A673 (cell line): ENCODE measurements at regions not wholly inside any gene's neighbourhood (a gene's known extent, or its start where the extent isn't known, plus 50 kb on each side); places are given as distances from the start of the nearest gene placed in this dataset.

Experiments used
- BruUV-seq: library from RNA; stranded (reverse); fragments of 400-500 nt; replicated peaks from 2 replicates; lab custom pipeline; 2021; lab: Mats Ljungman, UMichigan
- CTCF ChIA-PET: fragments of 300-600 bp; sonication (Branson Sonifier 250); formaldehyde crosslinking; loops from one replicate; lab custom pipeline; 2022; ENCODE audit warnings: antibody characterized with exemption; lab: Charles Lee
- POLR2A ChIA-PET: fragments of 300-600 bp; sonication (Branson Sonifier 250); formaldehyde crosslinking; loops from one replicate; lab custom pipeline; 2022; ENCODE audit warnings: antibody characterized with exemption; ENCODE audit not compliant: low non-redundant PET; lab: Charles Lee
- DNase-seq: peaks from one replicate; pipeline ENCODE4 v3.0.0-alpha.2; 2015; ENCODE audit warnings: low spot score
- H3K27ac ChIP-seq: fragments of 200-600 bp; sonication (generic); 2 replicates; pipeline ENCODE4 v1.5.1; 2016; ENCODE audit warnings: mixed run types, low read depth, mild to moderate bottlenecking, mixed read lengths, antibody characterized with exemption, low read length; ENCODE audit not compliant: poor library complexity, severe bottlenecking
- H3K27me3 ChIP-seq: fragments of 200-600 bp; sonication (generic); replicated peaks from 2 replicates; pipeline ENCODE4 v1.6.1; 2017; ENCODE audit warnings: mixed run types, low read depth, mild to moderate bottlenecking, mixed read lengths, antibody characterized with exemption, low read length; ENCODE audit not compliant: insufficient read depth, poor library complexity
- H3K36me3 ChIP-seq: fragments of 200-600 bp; sonication (generic); 2 replicates; pipeline ENCODE4 v1.6.1; 2016; ENCODE audit warnings: mixed run types, mild to moderate bottlenecking, mixed read lengths, antibody characterized with exemption, low read length; ENCODE audit not compliant: insufficient read depth, poor library complexity, severe bottlenecking
- H3K4me1 ChIP-seq: fragments of 200-600 bp; sonication (generic); 2 replicates; pipeline ENCODE4 v1.6.1; 2017; ENCODE audit warnings: mixed run types, mild to moderate bottlenecking, mixed read lengths, antibody characterized with exemption, low read length; ENCODE audit not compliant: insufficient read depth, poor library complexity, severe bottlenecking
- H3K4me3 ChIP-seq: fragments of 200-600 bp; sonication (generic); 2 replicates; pipeline ENCODE4 v1.5.1; 2016; ENCODE audit warnings: low read depth, mixed run types, mild to moderate bottlenecking, mixed read lengths, low read length; ENCODE audit not compliant: poor library complexity, severe bottlenecking
- H3K9me3 ChIP-seq: fragments of 200-600 bp; sonication (generic); 2 replicates; pipeline ENCODE4 v1.6.1; 2016; ENCODE audit warnings: mixed run types, low read depth, mild to moderate bottlenecking, mixed read lengths, antibody characterized with exemption, low read length; ENCODE audit not compliant: poor library complexity, severe bottlenecking
- CTCF ChIP-seq: fragments of 300-800, 200-600 bp; sonication (generic); conservative IDR thresholded peaks from 2 replicates; pipeline ENCODE4 v1.5.1; 2017; ENCODE audit warnings: low read depth, mild to moderate bottlenecking, antibody characterized with exemption, low read length, moderate library complexity, mixed read lengths
- EZH2 ChIP-seq: fragments of 200-600 bp; sonication (generic); IDR thresholded peaks from 2 replicates; pipeline ENCODE4 v1.6.1; 2017; ENCODE audit warnings: borderline replicate concordance, low read depth, mild to moderate bottlenecking, mixed read lengths, antibody characterized with exemption, low read length; ENCODE audit not compliant: poor library complexity, severe bottlenecking
- intact Hi-C: fragments of 100-400 bp; cut with micrococcal nuclease; formaldehyde crosslinking; loops from one replicate; pipeline ENCODE4 v1.10.0; 2022; ENCODE audit not compliant: unreplicated experiment

- no TSS peak for BruUV-seq
- Histone ChIP-seq H3K27me3 (no peaks in the 10 kb centered on the region), H3K27ac (no peak overlapping the region), H3K4me3 (no peak overlapping the region), H3K9me3 (peaks cover 12% of the 10 kb centered on the region), H3K4me1 (no peaks in the 10 kb centered on the region), H3K36me3 (no peaks in the 10 kb centered on the region)
- intact Hi-C loops, result no loop called here
- CTCF ChIA-PET, result no interaction called here
- POLR2A ChIA-PET, result no interaction called here
- TF ChIP-seq EZH2 (no peak), CTCF (no peak)
- DNase-seq, result no peak
Measured at GRCh38 chr11:121808096-121808495, 307.9 kb downstream of the BLID start.

GRCh38 chr11:121807051-121807450 is 309.0 kb downstream of the BLID start:
- Histone ChIP-seq H3K4me3 (no peak overlapping the region), H3K36me3 (no peaks in the 10 kb centered on the region), H3K27ac (no peak overlapping the region), H3K9me3 (peaks cover 7% of the 10 kb centered on the region), H3K4me1 (no peaks in the 10 kb centered on the region), H3K27me3 (no peaks in the 10 kb centered on the region)
- ChIA-PET POLR2A (no interaction called here), CTCF (no interaction called here)
- intact Hi-C loops, result no loop called here
- no TSS peak for BruUV-seq
- DNase-seq, result no peak
- TF ChIP-seq CTCF, result no peak
- TF ChIP-seq EZH2, result no peak

GRCh38 chr11:121802542-121802941 is 313.5 kb downstream of the BLID start:
- ChIA-PET POLR2A (no interaction called here), CTCF (no interaction called here)
- Histone ChIP-seq H3K27me3 (no peaks in the 10 kb centered on the region), H3K4me3 (no peak overlapping the region), H3K27ac (no peak overlapping the region), H3K36me3 (no peaks in the 10 kb centered on the region), H3K4me1 (no peaks in the 10 kb centered on the region), H3K9me3 (no peaks in the 10 kb centered on the region)
- no TSS peak for BruUV-seq
- intact Hi-C loops, result no loop called here
- TF ChIP-seq CTCF (no peak), EZH2 (no peak)
- DNase-seq, result no peak

GRCh38 chr11:121801781-121802180 is 314.2 kb downstream of the BLID start:
- no peaks in the 10 kb centered on the region for H3K4me1 ChIP-seq
- intact Hi-C loops, result no loop called here
- H3K9me3 ChIP-seq, result no peaks in the 10 kb centered on the region
- ChIA-PET CTCF (no interaction called here), POLR2A (no interaction called here)
- no peak for DNase-seq
- no peaks in the 10 kb centered on the region for H3K27me3 ChIP-seq
- no peak for TF ChIP-seq EZH2
- BruUV-seq, result no TSS peak
- no peaks in the 10 kb centered on the region for H3K36me3 ChIP-seq
- H3K27ac ChIP-seq, result no peak overlapping the region
- no peak overlapping the region for H3K4me3 ChIP-seq
